Neural progenitor cell (in vitro differentiated cells): ENCODE measurements at regions not wholly inside any gene's neighbourhood (a gene's known extent, or its start where the extent isn't known, plus 50 kb on each side); places are given as distances from the start of the nearest gene placed in this dataset.

Experiments
- DNase-seq: peaks from one replicate; pipeline ENCODE4 v3.0.0-alpha.2; 2016; ENCODE audit warnings: low spot score
- H2AFZ ChIP-seq: fragments of 200-600 bp; sonication (generic); replicated peaks from 2 replicates; pipeline ENCODE4 v1.6.1; 2016; ENCODE audit warnings: antibody characterized with exemption
- H3F3A ChIP-seq: fragments of 200-600 bp; sonication (generic); 2 replicates; pipeline ENCODE4 v1.6.1; 2016; ENCODE audit warnings: antibody characterized with exemption, low read depth
- H3K27ac ChIP-seq: fragments of 200-600 bp; sonication (generic); 2 replicates; pipeline ENCODE4 v1.5.1; 2016; ENCODE audit warnings: mild to moderate bottlenecking
- H3K27me3 ChIP-seq: fragments of 200-600 bp; sonication (generic); 2 replicates; pipeline ENCODE4 v1.6.1; 2016; ENCODE audit warnings: mild to moderate bottlenecking, moderate library complexity
- H3K36me3 ChIP-seq: fragments of 200-600 bp; sonication (generic); 2 replicates; pipeline ENCODE4 v1.5.1; 2016
- H3K4me1 ChIP-seq: fragments of 200-600 bp; sonication (generic); 2 replicates; pipeline ENCODE4 v1.6.1; 2016; ENCODE audit warnings: mixed run types
- H3K4me2 ChIP-seq: fragments of 200-600 bp; sonication (generic); 2 replicates; pipeline ENCODE4 v1.6.1; 2016
- H3K4me3 ChIP-seq: fragments of 200-600 bp; sonication (generic); 2 replicates; pipeline ENCODE4 v1.5.1; 2016
- H3K79me2 ChIP-seq: fragments of 200-600 bp; sonication (generic); 2 replicates; pipeline ENCODE4 v1.6.1; 2016; ENCODE audit warnings: low read depth
- H3K9ac ChIP-seq: fragments of 200-600 bp; sonication (generic); 2 replicates; pipeline ENCODE4 v1.6.1; 2016
- H3K9me3 ChIP-seq: fragments of 200-600 bp; sonication (generic); 2 replicates; pipeline ENCODE4 v1.5.1; 2016; ENCODE audit warnings: low read depth
- H4K20me1 ChIP-seq: fragments of 200-600 bp; sonication (generic); 2 replicates; pipeline ENCODE4 v1.6.1; 2016; ENCODE audit warnings: low read depth
- H3K27ac Mint-ChIP-seq: 3 replicates; pipeline ENCODE4 v1.8.0; 2021; ENCODE audit warnings: mixed read lengths
- H3K27me3 Mint-ChIP-seq: 2 replicates; pipeline ENCODE4 v1.8.0; 2022; ENCODE audit warnings: low read depth, mild to moderate bottlenecking, inconsistent platforms, moderate library complexity, mixed read lengths; ENCODE audit not compliant: insufficient read depth
- H3K36me3 Mint-ChIP-seq: 3 replicates; pipeline ENCODE4 v1.8.0; 2021; ENCODE audit warnings: mixed read lengths
- H3K4me1 Mint-ChIP-seq: 3 replicates; pipeline ENCODE4 v1.8.0; 2021; ENCODE audit warnings: mixed read lengths
- H3K4me3 Mint-ChIP-seq: 3 replicates; pipeline ENCODE4 v1.8.0; 2021; ENCODE audit warnings: mild to moderate bottlenecking, moderate library complexity, mixed read lengths
- H3K9me3 Mint-ChIP-seq: 3 replicates; pipeline ENCODE4 v1.8.0; 2020; ENCODE audit warnings: mixed read lengths
- EZH2 ChIP-seq: fragments of 200-600 bp; sonication (generic); IDR thresholded peaks from 2 replicates; pipeline ENCODE4 v1.6.1; 2017; ENCODE audit warnings: antibody characterized with exemption, mild to moderate bottlenecking, moderate library complexity
- EZH2phosphoT487 ChIP-seq: fragments of 200-600 bp; sonication (generic); IDR thresholded peaks from 2 replicates; pipeline ENCODE4 v1.6.1; 2017; ENCODE audit warnings: antibody characterized with exemption
- TF ChIP-seq, protein P1 (sequence below): fragments of 200-600 bp; sonication (generic); IDR thresholded peaks from 2 replicates; pipeline ENCODE4 v1.5.1; 2017; ENCODE audit warnings: antibody characterized with exemption, mild to moderate bottlenecking

DNA sequence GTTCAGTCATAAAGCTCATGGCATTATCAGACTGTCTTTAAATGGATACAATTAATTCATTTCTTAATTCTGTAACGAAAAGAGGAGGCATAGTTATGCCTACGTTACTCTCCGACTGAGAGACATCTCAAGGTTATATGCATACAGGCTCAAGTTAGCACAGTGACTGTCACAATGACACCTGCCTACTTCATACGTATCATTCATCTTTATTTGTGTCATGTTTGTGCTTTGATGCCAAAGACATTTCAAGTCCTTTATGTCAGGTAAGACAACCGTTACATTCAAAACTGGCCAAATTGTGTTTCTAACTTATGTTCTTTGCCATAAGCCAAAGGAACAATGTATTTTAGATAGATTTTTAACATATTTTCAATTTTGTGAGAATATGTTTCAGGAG is 328.8 kb upstream of the NRG3 start:
- Histone ChIP-seq H3K4me2 (no peak overlapping the region), H3K27me3 (no peaks in the 10 kb centered on the region), H4K20me1 (no peaks in the 10 kb centered on the region), H3K4me3 (no peak overlapping the region), H3K36me3 (no peaks in the 10 kb centered on the region), H3K27ac (no peak overlapping the region), H3F3A (no peaks in the 10 kb centered on the region), H2AFZ (no peak overlapping the region), H3K4me1 (no peaks in the 10 kb centered on the region), H3K9ac (no peak overlapping the region), H3K9me3 (no peaks in the 10 kb centered on the region), H3K79me2 (no peaks in the 10 kb centered on the region)
- TF ChIP-seq EZH2 (no peak), EZH2phosphoT487 (no peak)
- TF ChIP-seq, protein P1, sequence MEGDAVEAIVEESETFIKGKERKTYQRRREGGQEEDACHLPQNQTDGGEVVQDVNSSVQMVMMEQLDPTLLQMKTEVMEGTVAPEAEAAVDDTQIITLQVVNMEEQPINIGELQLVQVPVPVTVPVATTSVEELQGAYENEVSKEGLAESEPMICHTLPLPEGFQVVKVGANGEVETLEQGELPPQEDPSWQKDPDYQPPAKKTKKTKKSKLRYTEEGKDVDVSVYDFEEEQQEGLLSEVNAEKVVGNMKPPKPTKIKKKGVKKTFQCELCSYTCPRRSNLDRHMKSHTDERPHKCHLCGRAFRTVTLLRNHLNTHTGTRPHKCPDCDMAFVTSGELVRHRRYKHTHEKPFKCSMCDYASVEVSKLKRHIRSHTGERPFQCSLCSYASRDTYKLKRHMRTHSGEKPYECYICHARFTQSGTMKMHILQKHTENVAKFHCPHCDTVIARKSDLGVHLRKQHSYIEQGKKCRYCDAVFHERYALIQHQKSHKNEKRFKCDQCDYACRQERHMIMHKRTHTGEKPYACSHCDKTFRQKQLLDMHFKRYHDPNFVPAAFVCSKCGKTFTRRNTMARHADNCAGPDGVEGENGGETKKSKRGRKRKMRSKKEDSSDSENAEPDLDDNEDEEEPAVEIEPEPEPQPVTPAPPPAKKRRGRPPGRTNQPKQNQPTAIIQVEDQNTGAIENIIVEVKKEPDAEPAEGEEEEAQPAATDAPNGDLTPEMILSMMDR: no peak
- no peaks in the 10 kb centered on the region for H3K4me1 Mint-ChIP-seq
- H3K36me3 Mint-ChIP-seq: no peaks in the 10 kb centered on the region
- H3K9me3 Mint-ChIP-seq: peaks cover 15% of the 10 kb centered on the region
- H3K4me3 Mint-ChIP-seq: no peak overlapping the region
- no peak overlapping the region for H3K27ac Mint-ChIP-seq
- DNase-seq: no peak
- no peaks in the 10 kb centered on the region for H3K27me3 Mint-ChIP-seq

DNA sequence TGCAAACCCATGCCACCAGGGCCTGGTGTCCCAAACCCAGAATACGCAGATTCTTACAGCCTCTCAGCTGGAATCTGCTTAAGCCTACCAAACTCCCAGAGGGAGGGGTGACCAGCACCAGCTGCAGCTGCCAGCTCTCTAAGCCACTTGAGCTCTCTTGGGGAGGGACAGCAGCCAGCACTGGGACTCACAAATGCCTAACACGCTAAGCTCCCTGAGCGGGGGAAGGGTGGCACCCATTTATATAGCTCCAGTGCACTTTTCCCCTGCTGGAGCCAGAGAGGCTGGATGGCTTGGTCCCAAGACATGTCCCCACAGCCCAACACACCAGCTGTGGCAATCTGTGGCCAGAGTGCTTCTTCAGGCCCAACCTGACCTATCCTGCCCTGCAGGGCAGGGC is 326.8 kb upstream of the NRG3 start:
- Histone ChIP-seq H3K27ac (no peak overlapping the region), H3K27me3 (no peaks in the 10 kb centered on the region), H3K4me3 (no peak overlapping the region), H3K9ac (no peak overlapping the region), H3K9me3 (no peaks in the 10 kb centered on the region), H3K36me3 (no peaks in the 10 kb centered on the region), H4K20me1 (no peaks in the 10 kb centered on the region), H3K4me2 (peak overlapping the region; percentile 8), H3F3A (no peaks in the 10 kb centered on the region), H3K79me2 (no peaks in the 10 kb centered on the region), H2AFZ (no peak overlapping the region), H3K4me1 (no peaks in the 10 kb centered on the region)
- H3K9me3 Mint-ChIP-seq: peaks cover 16% of the 10 kb centered on the region
- no peaks in the 10 kb centered on the region for H3K4me1 Mint-ChIP-seq
- H3K36me3 Mint-ChIP-seq: no peaks in the 10 kb centered on the region
- DNase-seq: peak; percentile 55
- no peaks in the 10 kb centered on the region for H3K27me3 Mint-ChIP-seq
- TF ChIP-seq, protein P1: no peak
- TF ChIP-seq EZH2 (no peak), EZH2phosphoT487 (no peak)
- H3K4me3 Mint-ChIP-seq: no peak overlapping the region
- no peak overlapping the region for H3K27ac Mint-ChIP-seq

DNA sequence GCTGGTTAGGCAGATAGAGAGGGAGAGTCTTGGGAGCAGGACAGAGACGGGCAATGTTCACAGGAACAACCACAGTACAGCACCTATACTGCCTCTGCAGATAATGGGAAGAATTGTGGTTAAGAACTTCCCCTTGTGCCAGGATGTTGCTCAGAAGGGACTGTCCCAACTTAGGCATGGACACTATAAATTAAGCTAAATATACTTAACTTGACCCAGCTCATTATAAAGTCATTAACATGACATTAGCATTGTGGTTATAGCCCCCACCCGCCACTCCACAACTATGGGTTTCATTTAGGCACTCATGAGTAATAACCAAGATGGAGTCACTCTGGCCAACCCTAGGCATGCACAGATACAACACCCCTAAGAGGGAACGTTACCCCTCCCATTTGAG is 310.9 kb upstream of the NRG3 start:
- Mint-ChIP-seq H3K9me3 (no peaks in the 10 kb centered on the region), H3K27me3 (no peaks in the 10 kb centered on the region), H3K36me3 (no peaks in the 10 kb centered on the region), H3K4me1 (no peaks in the 10 kb centered on the region), H3K4me3 (no peak overlapping the region), H3K27ac (no peak overlapping the region)
- Histone ChIP-seq H3K4me2 (no peak overlapping the region), H4K20me1 (no peaks in the 10 kb centered on the region), H3K4me3 (no peak overlapping the region), H3K36me3 (no peaks in the 10 kb centered on the region), H3K9ac (no peak overlapping the region), H3K27ac (no peak overlapping the region), H3F3A (no peaks in the 10 kb centered on the region), H2AFZ (no peak overlapping the region), H3K9me3 (no peaks in the 10 kb centered on the region), H3K4me1 (no peaks in the 10 kb centered on the region), H3K27me3 (no peaks in the 10 kb centered on the region), H3K79me2 (no peaks in the 10 kb centered on the region)
- TF ChIP-seq EZH2: no peak
- TF ChIP-seq, protein P1: no peak
- no peak for DNase-seq

DNA sequence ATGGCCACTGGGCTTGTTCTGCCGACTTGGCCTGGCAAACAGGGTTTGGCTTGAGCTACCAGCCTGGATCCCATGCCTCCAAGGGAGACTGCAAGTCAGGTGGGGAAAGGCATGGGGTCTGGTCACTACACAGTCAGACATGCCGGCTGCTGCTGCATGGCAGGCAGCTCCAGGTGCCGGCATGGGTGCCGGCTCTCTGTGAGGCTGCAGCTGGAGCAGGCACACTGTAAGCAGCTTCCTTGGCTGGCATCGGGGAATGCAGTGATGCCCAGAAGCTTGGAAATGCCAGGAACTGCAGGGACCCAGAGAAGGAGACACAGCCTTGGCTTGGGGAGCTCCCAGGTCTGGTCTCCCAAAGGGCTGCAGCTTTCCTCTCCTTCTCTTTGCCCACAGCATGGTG is 305.5 kb upstream of the NRG3 start:
- TF ChIP-seq, protein P1: no peak
- no peak for TF ChIP-seq EZH2phosphoT487
- TF ChIP-seq EZH2: no peak
- Histone ChIP-seq H3K4me1 (no peaks in the 10 kb centered on the region), H3K9ac (no peak overlapping the region), H2AFZ (peak overlapping the region; percentile 45), H3K4me2 (no peak overlapping the region), H3K36me3 (no peaks in the 10 kb centered on the region), H3F3A (no peaks in the 10 kb centered on the region), H3K27me3 (no peaks in the 10 kb centered on the region), H3K9me3 (no peaks in the 10 kb centered on the region), H3K4me3 (no peak overlapping the region), H4K20me1 (no peaks in the 10 kb centered on the region), H3K27ac (no peak overlapping the region), H3K79me2 (no peaks in the 10 kb centered on the region)
- Mint-ChIP-seq H3K4me3 (no peak overlapping the region), H3K9me3 (peaks cover 3% of the 10 kb centered on the region), H3K27me3 (no peaks in the 10 kb centered on the region), H3K36me3 (no peaks in the 10 kb centered on the region), H3K4me1 (no peaks in the 10 kb centered on the region), H3K27ac (no peak overlapping the region)
- DNase-seq: no peak
